ENCODE measurements at regions not wholly inside any gene's neighbourhood (a gene's known extent, or its start where the extent isn't known, plus 50 kb on each side); places are given as distances from the start of the nearest gene placed in this dataset.

- Histone ChIP-seq H3K9me3 (no peaks in the 10 kb centered on the region), H3K4me2 (no peak overlapping the region), H3K4me3 (ENCODE audit: low read depth in 2 of 2, low read length in 1 of 2) (no peak overlapping the region), H3K36me3 (replicated peaks in 1 of 2; ENCODE audit: control insufficient read depth in 1 of 2, insufficient read depth in 2 of 2, low read length in 1 of 2) (no peaks in the 10 kb centered on the region), H3K27me3 (ENCODE audit: insufficient read depth) (no peaks in the 10 kb centered on the region; the same call in 1 of the 2 replicates), H4K20me1 (ENCODE audit: insufficient read depth) (no peaks in the 10 kb centered on the region), H2AFZ (ENCODE audit: low read depth) (no peak overlapping the region), H3K9me2 (no peaks in the 10 kb centered on the region), H3K79me2 (ENCODE audit: insufficient read depth) (no peaks in the 10 kb centered on the region), H3K9ac (no peak overlapping the region), H3K27ac (ENCODE audit: low read depth in 2 of 2, low read length in 1 of 2) (no peak overlapping the region), H3K4me1 (ENCODE audit: control insufficient read depth in 1 of 2, insufficient read depth in 2 of 2, low read depth in 1 of 2, low read length in 1 of 2) (peaks cover 0 to 10% of the 10 kb centered on the region in 2 experiments; a peak in 1 of 4 replicates), H3F3A (replicated peaks; ENCODE audit: insufficient read depth) (no peaks in the 10 kb centered on the region)
- POLR2A ChIA-PET, result no interaction called here
- WGBS (ENCODE audit: low lambda C conversion rate), result 24% methylated on average over 2 of the region's 2 CpGs
- CTCF ChIA-PET, result no interaction called here
- no peak for DNase-seq
- no peak for TF ChIP-seq GATA2 (CRISPR knock-in tag; IDR thresholded peaks at IDR 0.05)
- TF ChIP-seq FOXM1 (IDR thresholded peaks at IDR 0.05; ENCODE audit: low read depth), result no peak
- TF ChIP-seq USF2 (IDR thresholded peaks at IDR 0.05; ENCODE audit: borderline replicate concordance, low read depth, low read length), result no peak
- TF ChIP-seq CTCF (IDR thresholded peaks at IDR 0.05), result no peak
- TF ChIP-seq POLR2AphosphoS5 (IDR thresholded peaks at IDR 0.05; ENCODE audit: low read depth, low read length), result no peak
- no peak for TF ChIP-seq EZH2phosphoT487 (IDR thresholded peaks at IDR 0.05; ENCODE audit: borderline replicate concordance, low read depth)
- no peak for TF ChIP-seq REST (IDR thresholded peaks at IDR 0.05; ENCODE audit: low read depth, low read length)
- TF ChIP-seq NRF1 (IDR thresholded peaks at IDR 0.05; ENCODE audit: low read depth, low read length), result no peak
- no peak for TF ChIP-seq YY1 (IDR thresholded peaks at IDR 0.05; ENCODE audit: low read depth)
- TF ChIP-seq ZBTB33 (IDR thresholded peaks at IDR 0.05; ENCODE audit: borderline replicate concordance, low read depth), result no peak
Measured at GRCh38 chr6:44558832-44559251, 171.3 kb downstream of the CDC5L start.

All from SK-N-SH (cell line).